HepG2 (cell line): ENCODE measurements at regions not wholly inside any gene's neighbourhood (a gene's known extent, or its start where the extent isn't known, plus 50 kb on each side); places are given as distances from the start of the nearest gene placed in this dataset.

Source experiments
- ATAC-seq: fragments of 200-7000 bp; cut with Tn5 transposase; 3 replicates; pipeline ENCODE4 v1.9.1; 2020; ENCODE audit warnings: mild to moderate bottlenecking, moderate library complexity
- BruUV-seq: library from RNA; stranded (reverse); fragments of 400-500 nt; replicated peaks from 2 replicates; lab custom pipeline; 2021; lab: Mats Ljungman, UMichigan
- CTCF ChIA-PET: fragments of 300-600 bp; formaldehyde crosslinking; extraction: SDS; loops from one replicate; lab custom pipeline; 2021; ENCODE audit warnings: low total read pairs, inconsistent platforms, low intra/inter-chr PET ratio; lab: Yijun Ruan, JAX
- POLR2A ChIA-PET: fragments of 350-600 bp; sonication (Branson Sonifier 250); formaldehyde crosslinking; loops from one replicate; lab custom pipeline; 2020; ENCODE audit warnings: antibody characterized with exemption, inconsistent platforms; lab: Yijun Ruan, JAX
- DNase-seq: peaks from one replicate; pipeline ENCODE4 v3.0.0-alpha.2; 2015; ENCODE audit warnings: low spot score
- FAIRE-seq: peaks from 3 replicates; lab custom pipeline; 2011; peaks lifted over from hg19 to GRCh38; lab: Jason Lieb, UNC
- H2AFZ ChIP-seq: one replicate; pipeline ENCODE4 v1.6.1; 2011; ENCODE audit warnings: low read length, inconsistent platforms
- H3K27ac ChIP-seq: fragments of 300-600 bp; 3 replicates; pipeline ENCODE4 v1.8.0; 2011; ENCODE audit warnings: mixed run types, mild to moderate bottlenecking, mixed read lengths, low read length, inconsistent platforms; ENCODE audit not compliant: insufficient read depth; ENCODE audit errors: extremely low read length
- H3K27me3 ChIP-seq, 2 experiments: fragments of 200-600 bp in 1 of 2; 2 replicates in 1 of 2; 3 replicates in 1 of 2; pipeline versions ENCODE4 v1.6.0 to v1.8.0; 2011; ENCODE audit warnings: low read length in 2 of 2, mild to moderate bottlenecking in 2 of 2, moderate library complexity in 2 of 2, inconsistent platforms in 1 of 2; ENCODE audit not compliant: insufficient read depth in 2 of 2, control insufficient read depth in 1 of 2
- H3K36me3 ChIP-seq, 2 experiments: fragments of 200-600 bp in 1 of 2; replicated peaks in 1 of 2; 2 replicates in 1 of 2; 3 replicates in 1 of 2; pipeline versions ENCODE4 v1.5.1 to v1.8.0; 2011; ENCODE audit warnings: low read length in 2 of 2, inconsistent platforms in 1 of 2; ENCODE audit not compliant: insufficient read depth in 2 of 2, control insufficient read depth in 1 of 2
- H3K4me1 ChIP-seq: 2 replicates; pipeline ENCODE4 v1.5.1; 2012; ENCODE audit warnings: low read length, inconsistent platforms; ENCODE audit not compliant: insufficient read depth
- H3K4me2 ChIP-seq: 2 replicates; pipeline ENCODE4 v1.6.0; 2011; ENCODE audit warnings: low read depth, low read length, inconsistent platforms
- H3K4me3 ChIP-seq, 3 experiments: fragments of 200-600 bp in 1 of 3; sonication (generic), shearing (Covaris generic) in 1 of 3; replicated peaks in 1 of 3; 2 replicates each; pipeline ENCODE4 v1.5.1; 2011 to 2016; ENCODE audit warnings: low read length in 3 of 3, inconsistent platforms in 2 of 3, low read depth in 2 of 3, mild to moderate bottlenecking in 2 of 3, control low read depth in 1 of 3, mixed read lengths in 1 of 3; ENCODE audit not compliant: insufficient read depth in 1 of 3
- H3K79me2 ChIP-seq: one replicate; pipeline ENCODE4 v1.6.1; 2011; ENCODE audit warnings: low read length, inconsistent platforms; ENCODE audit not compliant: insufficient read depth
- H3K9ac ChIP-seq: 2 replicates; pipeline ENCODE4 v1.6.0; 2011; ENCODE audit warnings: mild to moderate bottlenecking, low read depth, low read length, inconsistent platforms; ENCODE audit not compliant: insufficient read depth
- H3K9me3 ChIP-seq: 2 replicates; pipeline ENCODE4 v1.5.1; 2012; ENCODE audit warnings: mild to moderate bottlenecking, low read length
- H4K20me1 ChIP-seq: 2 replicates; pipeline ENCODE4 v1.6.0; 2011; ENCODE audit warnings: inconsistent platforms, mild to moderate bottlenecking, low read length, moderate library complexity; ENCODE audit not compliant: insufficient read depth
- E2F5 ChIP-seq: sonication (generic); formaldehyde crosslinking; conservative IDR thresholded peaks from 2 replicates; pipeline ENCODE4 v1.4.0; 2020; ENCODE audit warnings: missing genetic modification reagents
- EP300 ChIP-seq, 3 experiments: sonication (generic) in 1 of 3; formaldehyde crosslinking in 1 of 3; IDR thresholded peaks; 2 replicates each; pipeline versions ENCODE4 v1.5.1 to v1.6.1; 2011 to 2020; ENCODE audit warnings: low read depth in 2 of 3, low read length in 2 of 3, borderline replicate concordance in 1 of 3, improper control_type of control experiment in 1 of 3, mild to moderate bottlenecking in 1 of 3, missing genetic modification reagents in 1 of 3, moderate library complexity in 1 of 3
- FOXA1 ChIP-seq, 2 experiments: fragments of 450-650 bp in 1 of 2; sonication (generic) in 1 of 2; formaldehyde crosslinking in 1 of 2; IDR thresholded peaks; 2 replicates each; pipeline versions ENCODE4 v1.4.0 to v1.6.1; 2016 to 2020; ENCODE audit warnings: missing genetic modification reagents in 1 of 2
- HNRNPLL ChIP-seq: fragments of 200-400 bp; formaldehyde crosslinking; IDR thresholded peaks from 2 replicates; pipeline ENCODE4 v1.6.1; 2017; ENCODE audit warnings: mild to moderate bottlenecking, low read depth, low read length; ENCODE audit not compliant: poor library complexity, severe bottlenecking
- KLF12 ChIP-seq: sonication (generic); formaldehyde crosslinking; IDR thresholded peaks from 2 replicates; pipeline ENCODE4 v1.4.0; 2020; ENCODE audit warnings: missing genetic modification reagents, borderline replicate concordance
- MBD4 ChIP-seq: IDR thresholded peaks from 2 replicates; pipeline ENCODE4 v1.6.1; 2012; ENCODE audit warnings: low read length, inconsistent platforms, borderline replicate concordance
- PCBP1 ChIP-seq: fragments of 200-400 bp; formaldehyde crosslinking; IDR thresholded peaks from 2 replicates; pipeline ENCODE4 v1.6.1; 2017; ENCODE audit warnings: mild to moderate bottlenecking, low read depth, low read length, borderline replicate concordance
- ZNF703 ChIP-seq: sonication (generic); formaldehyde crosslinking; IDR thresholded peaks from 2 replicates; pipeline ENCODE4 v1.5.1; 2020; ENCODE audit warnings: missing genetic modification reagents, mild to moderate bottlenecking, moderate library complexity, borderline replicate concordance
- ZNF724P ChIP-seq: sonication (generic); formaldehyde crosslinking; IDR thresholded peaks from 2 replicates; pipeline ENCODE4 v1.8.0; 2022; ENCODE audit warnings: missing genetic modification reagents, borderline replicate concordance
- WGBS: methylation state at CpG from one replicate; pipeline ENCODE4 v1.1.6; 2017; ENCODE audit warnings: low lambda C conversion rate; 5-methylcytosine and 5-hydroxymethylcytosine counted together
- in situ Hi-C: cut with HindIII; loops from 2 replicates; pipeline ENCODE4 v1.10.0; 2017; ENCODE audit warnings: low pct_unique_long_range_greater_than_20kb; ENCODE audit not compliant: extremely low pct_ligation_motif_present
- intact Hi-C: fragments of 100-400 bp; cut with micrococcal nuclease; formaldehyde crosslinking; loops from one replicate; pipeline ENCODE4 v1.10.0; 2022; ENCODE audit not compliant: unreplicated experiment
- TF ChIP-seq, protein P1 (sequence below): sonication (generic); formaldehyde crosslinking; IDR thresholded peaks from 2 replicates; pipeline ENCODE4 v1.4.0; 2020; ENCODE audit warnings: missing genetic modification reagents

DNA sequence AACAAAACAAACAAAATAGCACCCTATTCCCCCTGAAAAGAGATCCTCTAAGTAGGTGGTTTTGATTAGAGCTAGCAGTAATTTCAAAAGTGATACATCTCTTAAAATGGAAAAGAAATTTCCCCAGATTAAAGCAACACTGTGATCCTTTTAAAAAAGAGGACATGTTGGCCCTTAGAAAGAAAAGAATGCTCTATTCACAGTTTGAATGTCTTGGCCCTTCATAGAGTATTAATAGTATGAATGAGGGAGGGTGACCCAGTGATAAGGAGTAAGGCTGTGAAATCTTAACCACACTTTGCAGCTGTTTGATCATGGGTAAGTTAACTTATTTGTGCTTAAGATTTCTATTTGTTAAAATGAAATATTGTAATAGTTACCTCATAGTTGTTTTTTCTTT, 467.7 kb upstream of the MEF2C start:
- Histone ChIP-seq H3K36me3 (no peaks in the 10 kb centered on the region), H2AFZ (no peak overlapping the region), H3K9me3 (no peaks in the 10 kb centered on the region), H3K4me3 (no peak overlapping the region), H3K79me2 (no peaks in the 10 kb centered on the region), H3K27ac (no peak overlapping the region), H4K20me1 (no peaks in the 10 kb centered on the region), H3K9ac (no peak overlapping the region), H3K4me2 (no peak overlapping the region), H3K4me1 (no peaks in the 10 kb centered on the region), H3K27me3 (no peaks in the 10 kb centered on the region; a peak in 1 of 5 replicates)
- ATAC-seq (no peak), FAIRE-seq (no peak), DNase-seq (no peak)
- in situ Hi-C loops = no loop called here
- no TSS peak for BruUV-seq
- CTCF ChIA-PET = no interaction called here
- POLR2A ChIA-PET = no interaction called here
- TF ChIP-seq MBD4 (no peak), ZNF724P (CRISPR knock-in tag) (no peak), ZNF703 (no peak)
- intact Hi-C loops = no loop called here

DNA sequence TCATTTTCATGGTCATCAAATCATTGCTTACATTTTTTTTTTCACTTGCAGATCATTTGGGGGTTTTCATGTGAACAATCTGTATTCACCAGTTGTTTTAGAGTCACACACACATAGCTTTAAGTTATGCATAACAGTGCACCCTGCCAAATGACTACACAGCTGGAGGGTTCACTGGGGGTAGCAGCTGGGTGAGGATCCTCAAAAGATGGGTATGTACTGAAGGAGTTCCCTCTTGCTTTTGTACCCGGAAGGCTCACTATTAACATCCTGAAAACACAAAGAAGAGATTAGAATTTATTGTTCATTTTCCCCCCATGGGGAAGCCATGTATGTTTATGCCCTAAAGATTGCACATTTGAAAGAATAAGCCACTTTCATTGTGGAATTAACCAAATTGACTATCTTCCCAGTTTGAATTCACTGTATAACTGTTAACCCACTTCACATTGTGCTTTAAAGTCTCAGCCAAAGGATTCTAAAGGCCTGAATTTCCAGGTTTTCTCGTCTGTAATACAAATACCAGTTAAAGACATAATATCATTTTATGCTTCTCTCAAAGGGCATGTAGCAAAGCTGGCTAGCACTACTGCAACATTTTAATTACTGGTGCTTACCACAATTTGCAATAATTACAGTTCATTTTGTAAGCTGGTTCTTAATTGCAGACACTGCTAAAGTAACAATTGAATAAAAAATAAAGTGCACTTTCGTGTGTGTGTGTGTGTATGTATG, 466.4 kb upstream of the MEF2C start:
- no peak for TF ChIP-seq HNRNPLL
- TF ChIP-seq KLF12 = no peak
- TF ChIP-seq, protein P1, sequence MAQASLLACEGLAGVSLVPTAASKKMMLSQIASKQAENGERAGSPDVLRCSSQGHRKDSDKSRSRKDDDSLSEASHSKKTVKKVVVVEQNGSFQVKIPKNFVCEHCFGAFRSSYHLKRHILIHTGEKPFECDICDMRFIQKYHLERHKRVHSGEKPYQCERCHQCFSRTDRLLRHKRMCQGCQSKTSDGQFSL (CRISPR knock-in tag) = no peak
- TF ChIP-seq EP300 (IDR thresholded peaks at IDR 0.05; ENCODE audit: low read depth in 2 of 2, low read length in 2 of 2) = no peak
- TF ChIP-seq EP300 (CRISPR knock-in tag; IDR thresholded peaks at IDR 0.05; ENCODE audit: borderline replicate concordance) = no peak
- TF ChIP-seq PCBP1 = no peak
- no peak for TF ChIP-seq FOXA1 (IDR thresholded peaks at IDR 0.05)
- TF ChIP-seq FOXA1 (CRISPR knock-in tag; IDR thresholded peaks at IDR 0.05) = no peak
- no peak for TF ChIP-seq E2F5
- H4K20me1 ChIP-seq = no peaks in the 10 kb centered on the region
- in situ Hi-C loops = no loop called here
- no peak overlapping the region for H3K4me2 ChIP-seq
- FAIRE-seq (no peak), DNase-seq (no peak), ATAC-seq (no peak)
- no peak overlapping the region for H3K4me3 ChIP-seq
- BruUV-seq = no TSS peak
- H3K9me3 ChIP-seq = no peaks in the 10 kb centered on the region
- 0% methylated on average over 3 of the region's 3 CpGs for WGBS
- no peaks in the 10 kb centered on the region for H3K4me1 ChIP-seq
- no peak overlapping the region for H3K27ac ChIP-seq
- H3K36me3 ChIP-seq = no peaks in the 10 kb centered on the region
- intact Hi-C loops = no loop called here
- no peak overlapping the region for H3K9ac ChIP-seq
- H3K79me2 ChIP-seq = no peaks in the 10 kb centered on the region
- H3K27me3 ChIP-seq = no peaks in the 10 kb centered on the region; a peak in 1 of 5 replicates
- H2AFZ ChIP-seq = no peak overlapping the region
- POLR2A ChIA-PET = no interaction called here
- CTCF ChIA-PET = no interaction called here
